Central memory CD8-positive, alpha-beta T cell (primary cell): ENCODE measurements at regions not wholly inside any gene's neighbourhood (a gene's known extent, or its start where the extent isn't known, plus 50 kb on each side); places are given as distances from the start of the nearest gene placed in this dataset.
"Not testable (repeated sequence)": the region's sequence is repeated elsewhere in the genome, so short reads cannot be mapped to it uniquely, and the experiment has no call there.

Experiments used
- ATAC-seq: fragments of 150-1000 bp; cut with Tn5 transposase; replicated peaks from 2 replicates; pipeline ENCODE4 v1.10.0; 2022; ENCODE audit warnings: mild to moderate bottlenecking, moderate FRiP score, moderate number of reproducible peaks; ENCODE audit not compliant: poor library complexity, severe bottlenecking; ENCODE audit errors: extremely low read depth
- DNase-seq, 2 donors: peaks; one replicate each; pipeline ENCODE4 v3.0.0; 2021; ENCODE audit warnings: low spot score in 2 of 2
- H3K27ac Mint-ChIP-seq: one replicate; pipeline ENCODE4 v1.8.0; 2022; ENCODE audit warnings: low read depth, mild to moderate bottlenecking, moderate library complexity, mixed read lengths
- H3K27me3 Mint-ChIP-seq: one replicate; pipeline ENCODE4 v1.8.0; 2022; ENCODE audit warnings: mixed read lengths
- H3K36me3 Mint-ChIP-seq: one replicate; pipeline ENCODE4 v1.8.0; 2022; ENCODE audit warnings: mild to moderate bottlenecking, moderate library complexity, mixed read lengths; ENCODE audit not compliant: insufficient read depth
- H3K4me1 Mint-ChIP-seq: one replicate; pipeline ENCODE4 v1.8.0; 2022; ENCODE audit warnings: mixed read lengths
- H3K4me3 Mint-ChIP-seq: one replicate; pipeline ENCODE4 v1.8.0; 2022; ENCODE audit warnings: mild to moderate bottlenecking, moderate library complexity, mixed read lengths
- H3K9me3 Mint-ChIP-seq: one replicate; pipeline ENCODE4 v1.8.0; 2022; ENCODE audit warnings: mixed read lengths

GRCh38 chr21:7943534-7943933 is 2577.8 kb upstream of the TPTE start:
- H3K9me3 Mint-ChIP-seq = peaks cover 100% of the 10 kb centered on the region
- not testable (repeated sequence) for H3K27me3 Mint-ChIP-seq, H3K4me3 Mint-ChIP-seq, DNase-seq, ATAC-seq, H3K36me3 Mint-ChIP-seq, H3K27ac Mint-ChIP-seq, H3K4me1 Mint-ChIP-seq

- Mint-ChIP-seq H3K36me3 (no peaks in the 10 kb centered on the region), H3K27me3 (no peaks in the 10 kb centered on the region), H3K27ac (no peak overlapping the region), H3K4me1 (no peaks in the 10 kb centered on the region), H3K4me3 (no peak overlapping the region), H3K9me3 (peaks cover 100% of the 10 kb centered on the region)
- DNase-seq (no peak), ATAC-seq (no peak)
Measured at GRCh38 chr21:7947422-7947821, 2574.0 kb upstream of the TPTE start.

GRCh38 chr21:7948727-7949126 is 2572.7 kb upstream of the TPTE start:
- not testable (repeated sequence) for H3K4me3 Mint-ChIP-seq, DNase-seq, H3K36me3 Mint-ChIP-seq, H3K27ac Mint-ChIP-seq, ATAC-seq, H3K4me1 Mint-ChIP-seq, H3K27me3 Mint-ChIP-seq
- peaks cover 100% of the 10 kb centered on the region for H3K9me3 Mint-ChIP-seq

GRCh38 chr21:7949882-7950281 is 2571.5 kb upstream of the TPTE start:
- not testable (repeated sequence) for DNase-seq, H3K27ac Mint-ChIP-seq, H3K4me3 Mint-ChIP-seq, ATAC-seq, H3K36me3 Mint-ChIP-seq, H3K27me3 Mint-ChIP-seq, H3K4me1 Mint-ChIP-seq
- peaks cover 99% of the 10 kb centered on the region for H3K9me3 Mint-ChIP-seq

- H3K27me3 Mint-ChIP-seq = no peaks in the 10 kb centered on the region
- peaks cover 99% of the 10 kb centered on the region for H3K9me3 Mint-ChIP-seq
- ATAC-seq (no peak), DNase-seq (no peak)
- H3K4me3 Mint-ChIP-seq = no peak overlapping the region
- H3K27ac Mint-ChIP-seq = no peak overlapping the region
- no peaks in the 10 kb centered on the region for H3K4me1 Mint-ChIP-seq
- H3K36me3 Mint-ChIP-seq = no peaks in the 10 kb centered on the region
Measured at GRCh38 chr21:7951854-7952519, 2569.4 kb upstream of the TPTE start.

- Mint-ChIP-seq H3K27me3 (no peaks in the 10 kb centered on the region), H3K4me1 (no peaks in the 10 kb centered on the region), H3K36me3 (no peaks in the 10 kb centered on the region), H3K27ac (no peak overlapping the region), H3K4me3 (no peak overlapping the region), H3K9me3 (peaks cover 99% of the 10 kb centered on the region)
- no peak for DNase-seq
- ATAC-seq = no peak
Measured at GRCh38 chr21:7952648-7953047, 2568.7 kb upstream of the TPTE start.

GRCh38 chr21:7953058-7953457 is 2568.3 kb upstream of the TPTE start:
- Mint-ChIP-seq H3K27me3 (no peaks in the 10 kb centered on the region), H3K27ac (no peak overlapping the region), H3K4me1 (no peaks in the 10 kb centered on the region), H3K4me3 (no peak overlapping the region), H3K9me3 (peaks cover 99% of the 10 kb centered on the region), H3K36me3 (no peaks in the 10 kb centered on the region)
- ATAC-seq (no peak), DNase-seq (no peak)

- H3K4me3 Mint-ChIP-seq, H3K4me1 Mint-ChIP-seq, ATAC-seq, H3K36me3 Mint-ChIP-seq, H3K27ac Mint-ChIP-seq, H3K27me3 Mint-ChIP-seq, DNase-seq: not testable (repeated sequence)
- peaks cover 75% of the 10 kb centered on the region for H3K9me3 Mint-ChIP-seq
Measured at GRCh38 chr21:7955358-7956073, 2565.9 kb upstream of the TPTE start.

GRCh38 chr21:7956074-7956452 is 2565.3 kb upstream of the TPTE start:
- not testable (repeated sequence) for ATAC-seq, H3K27ac Mint-ChIP-seq, H3K27me3 Mint-ChIP-seq, H3K4me3 Mint-ChIP-seq, DNase-seq, H3K36me3 Mint-ChIP-seq, H3K4me1 Mint-ChIP-seq
- H3K9me3 Mint-ChIP-seq = peaks cover 70% of the 10 kb centered on the region

- peaks cover 59% of the 10 kb centered on the region for H3K9me3 Mint-ChIP-seq
- not testable (repeated sequence) for DNase-seq, H3K4me1 Mint-ChIP-seq, H3K36me3 Mint-ChIP-seq, H3K4me3 Mint-ChIP-seq, H3K27ac Mint-ChIP-seq, H3K27me3 Mint-ChIP-seq
- peak; percentile 6 for ATAC-seq
Measured at GRCh38 chr21:7956998-7957712, 2564.2 kb upstream of the TPTE start.

GRCh38 chr21:7957713-7958064 is 2563.7 kb upstream of the TPTE start:
- H3K4me3 Mint-ChIP-seq = no peak overlapping the region
- no peak for ATAC-seq
- no peak overlapping the region for H3K27ac Mint-ChIP-seq
- no peaks in the 10 kb centered on the region for H3K27me3 Mint-ChIP-seq
- H3K9me3 Mint-ChIP-seq = peaks cover 56% of the 10 kb centered on the region
- H3K4me1 Mint-ChIP-seq = no peaks in the 10 kb centered on the region
- no peak for DNase-seq
- no peaks in the 10 kb centered on the region for H3K36me3 Mint-ChIP-seq
